ENCODE measurements at regions not wholly inside any gene's neighbourhood (a gene's known extent, or its start where the extent isn't known, plus 50 kb on each side); places are given as distances from the start of the nearest gene placed in this dataset.
A peak's percentile ranks its signal among the peaks of the same experiment; 100 is the strongest.

DNA sequence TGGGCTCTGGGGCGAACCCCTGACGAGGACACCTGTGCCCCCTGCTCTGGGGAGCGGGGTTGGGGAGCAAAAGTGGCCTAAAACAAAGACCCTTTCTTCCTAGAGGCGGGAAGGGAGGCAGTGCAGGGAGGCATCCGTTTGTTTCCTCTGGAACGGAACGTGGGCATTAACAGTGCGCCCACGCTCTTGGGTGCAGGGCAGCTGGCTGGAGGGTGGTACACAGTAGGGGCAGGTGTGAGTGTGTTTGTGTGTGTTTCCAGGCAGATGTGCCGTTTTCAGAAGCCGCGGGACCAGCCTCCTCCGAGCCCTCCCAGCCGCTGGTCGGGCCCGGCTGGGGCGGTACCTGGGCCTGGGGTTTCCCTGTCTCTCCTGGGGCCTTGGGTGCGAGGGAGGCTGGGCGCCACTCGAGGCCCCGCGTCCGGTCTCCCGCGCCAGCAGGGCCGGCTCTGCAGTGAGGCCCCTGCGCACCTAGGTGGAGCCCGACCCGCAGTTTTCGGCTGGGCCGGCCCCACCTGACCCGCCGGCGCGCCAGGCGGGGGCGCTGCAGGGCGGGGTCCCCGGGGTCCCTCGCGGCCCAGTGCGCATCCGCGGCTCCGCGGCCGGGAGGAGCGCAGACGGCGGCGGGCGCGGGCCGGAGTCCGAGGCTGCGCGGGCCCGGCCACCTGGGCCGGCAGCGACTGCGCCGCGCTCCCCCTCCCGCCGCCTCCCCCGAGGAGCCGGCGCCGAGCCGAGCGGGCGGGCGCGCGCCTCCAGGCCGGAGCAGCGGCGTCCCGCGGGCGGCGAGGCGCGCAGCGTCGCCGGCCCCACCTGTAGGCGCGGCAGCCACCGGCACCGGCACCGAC is 1252.7 kb downstream of the BRD1 start:
- Mint-ChIP-seq H3K9me3 (peaks cover 20% of the 10 kb centered on the region), H3K4me3 (peak overlapping the region; percentile 24), H3K36me3 (ENCODE audit: low read depth) (peaks cover 2% of the 10 kb centered on the region), H3K27ac (no peak overlapping the region), H3K27me3 (peaks cover 42% of the 10 kb centered on the region), H3K4me1 (ENCODE audit: low read depth) (peaks cover 1% of the 10 kb centered on the region)
- DNase-seq, result peak; percentile 36

GRCh38 chr22:48573766-48574165 is 1253.9 kb downstream of the BRD1 start:
- no peak for DNase-seq
- Mint-ChIP-seq H3K36me3 (ENCODE audit: low read depth) (peaks cover 2% of the 10 kb centered on the region), H3K27me3 (peaks cover 44% of the 10 kb centered on the region), H3K27ac (no peak overlapping the region), H3K4me1 (ENCODE audit: low read depth) (peaks cover 1% of the 10 kb centered on the region), H3K9me3 (peaks cover 23% of the 10 kb centered on the region), H3K4me3 (no peak overlapping the region)

DNA sequence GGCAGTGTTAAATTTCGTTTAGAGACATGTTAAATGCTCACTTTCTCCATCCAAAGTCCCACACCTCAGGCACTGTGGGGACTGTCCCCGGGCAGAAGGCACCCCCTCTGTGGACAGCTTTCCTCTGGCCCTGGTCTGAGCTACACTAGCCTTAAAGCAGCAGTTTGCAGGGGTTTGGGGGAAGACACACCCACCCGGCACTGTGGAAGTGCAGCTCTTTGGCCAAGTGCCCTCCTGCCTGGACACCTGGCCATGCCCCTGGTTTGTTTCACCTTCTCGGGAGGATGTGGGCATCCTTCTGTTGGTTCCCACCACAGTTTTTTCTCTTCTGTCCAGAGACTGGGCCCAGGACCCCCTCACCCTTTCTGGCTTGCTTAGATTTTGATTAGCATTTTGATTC is 1254.7 kb downstream of the BRD1 start:
- Mint-ChIP-seq H3K9me3 (peaks cover 23% of the 10 kb centered on the region), H3K4me1 (ENCODE audit: low read depth) (peaks cover 1% of the 10 kb centered on the region), H3K27me3 (peaks cover 39% of the 10 kb centered on the region), H3K27ac (no peak overlapping the region), H3K36me3 (ENCODE audit: low read depth) (peaks cover 2% of the 10 kb centered on the region), H3K4me3 (no peak overlapping the region)
- no peak for DNase-seq

- H3K36me3 Mint-ChIP-seq (ENCODE audit: low read depth), result peaks cover 2% of the 10 kb centered on the region
- H3K9me3 Mint-ChIP-seq, result peaks cover 23% of the 10 kb centered on the region
- peaks cover 9% of the 10 kb centered on the region for H3K4me1 Mint-ChIP-seq (ENCODE audit: low read depth)
- peaks cover 28% of the 10 kb centered on the region for H3K27me3 Mint-ChIP-seq
- no peak overlapping the region for H3K27ac Mint-ChIP-seq
- DNase-seq, result no peak
- H3K4me3 Mint-ChIP-seq, result no peak overlapping the region
Measured at GRCh38 chr22:48570912-48571311, 1256.8 kb downstream of the BRD1 start.

DNA sequence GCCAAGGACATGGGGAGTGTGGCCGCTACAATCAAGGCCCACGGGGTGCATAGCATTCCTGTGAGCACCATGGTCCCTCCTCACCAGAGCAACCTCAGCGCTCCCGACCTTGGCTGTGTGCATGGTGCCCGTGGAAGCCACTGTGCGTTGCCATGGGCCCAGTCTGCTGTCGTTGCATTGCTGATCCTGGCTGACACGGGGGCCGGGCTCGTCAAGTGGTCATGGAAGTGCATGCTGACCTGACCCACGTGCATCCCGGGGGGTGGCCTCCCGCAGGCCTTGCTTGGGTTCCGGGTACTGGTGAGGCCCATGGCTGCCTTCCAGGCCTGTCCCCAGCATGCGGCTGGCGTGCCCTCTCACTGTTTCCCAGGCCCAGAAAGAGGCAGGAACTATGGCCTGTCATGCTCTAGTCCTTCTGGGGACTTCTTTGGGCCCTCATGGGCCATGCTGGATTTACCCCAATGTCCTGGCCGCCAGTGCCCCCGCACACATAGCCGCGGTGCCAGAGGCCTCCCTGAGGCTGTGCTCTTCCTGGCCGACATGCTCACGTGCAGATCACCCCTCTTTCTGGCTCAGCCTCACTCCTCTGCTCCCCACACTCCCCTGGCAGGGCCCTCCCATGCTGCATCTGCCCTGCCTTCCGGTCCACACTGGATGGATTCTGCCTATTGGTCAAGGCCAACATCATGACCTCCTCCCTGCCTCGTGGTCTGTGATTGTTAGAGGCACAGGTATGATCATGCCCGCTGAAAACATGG is 1258.0 kb downstream of the BRD1 start:
- peaks cover 7% of the 10 kb centered on the region for H3K4me1 Mint-ChIP-seq (ENCODE audit: low read depth)
- peaks cover 26% of the 10 kb centered on the region for H3K27me3 Mint-ChIP-seq
- H3K27ac Mint-ChIP-seq, result no peak overlapping the region

GRCh38 chr22:48568736-48569330 is 1258.8 kb downstream of the BRD1 start:
- H3K4me1 Mint-ChIP-seq (ENCODE audit: low read depth), result peaks cover 7% of the 10 kb centered on the region
- H3K9me3 Mint-ChIP-seq, result peaks cover 23% of the 10 kb centered on the region
- DNase-seq, result no peak
- H3K27me3 Mint-ChIP-seq, result peaks cover 20% of the 10 kb centered on the region
- H3K27ac Mint-ChIP-seq, result no peak overlapping the region
- no peak overlapping the region for H3K4me3 Mint-ChIP-seq
- peaks cover 2% of the 10 kb centered on the region for H3K36me3 Mint-ChIP-seq (ENCODE audit: low read depth)

More for the DNA sequence above, 1258.0 kb downstream of the BRD1 start:
- no peak overlapping the region for H3K4me3 Mint-ChIP-seq
- DNase-seq, result no peak
- H3K9me3 Mint-ChIP-seq, result peaks cover 23% of the 10 kb centered on the region
- peaks cover 2% of the 10 kb centered on the region for H3K36me3 Mint-ChIP-seq (ENCODE audit: low read depth)

- H3K27me3 Mint-ChIP-seq, result peaks cover 6% of the 10 kb centered on the region
- H3K4me3 Mint-ChIP-seq, result no peak overlapping the region
- H3K36me3 Mint-ChIP-seq (ENCODE audit: low read depth), result peaks cover 2% of the 10 kb centered on the region
- peaks cover 22% of the 10 kb centered on the region for H3K9me3 Mint-ChIP-seq
- no peak for DNase-seq
- peaks cover 7% of the 10 kb centered on the region for H3K4me1 Mint-ChIP-seq (ENCODE audit: low read depth)
- no peak overlapping the region for H3K27ac Mint-ChIP-seq
Measured at GRCh38 chr22:48567213-48567975, 1260.3 kb downstream of the BRD1 start.

DNA sequence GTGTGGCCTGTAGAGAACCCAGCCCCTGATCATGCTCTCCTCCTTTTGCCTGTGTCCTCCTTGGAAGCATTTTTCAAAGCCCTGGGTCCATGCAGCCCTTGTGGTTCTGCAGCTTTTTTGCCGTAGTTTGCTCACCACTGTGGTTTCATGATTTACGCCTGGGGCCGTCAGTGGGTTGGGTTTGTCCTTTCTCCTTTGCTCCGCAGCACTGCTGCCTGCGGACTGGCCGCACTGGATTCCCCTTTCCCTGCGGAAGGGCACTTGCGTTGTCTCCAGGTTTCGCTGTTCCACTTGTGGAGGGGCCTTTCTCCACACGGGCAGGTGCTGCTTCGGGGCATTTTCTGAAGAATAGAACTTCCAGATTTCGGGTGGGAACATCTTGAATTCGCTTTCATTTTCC is 1260.9 kb downstream of the BRD1 start:
- H3K9me3 Mint-ChIP-seq, result peaks cover 16% of the 10 kb centered on the region
- DNase-seq, result no peak
- H3K27me3 Mint-ChIP-seq, result peaks cover 5% of the 10 kb centered on the region
- no peak overlapping the region for H3K27ac Mint-ChIP-seq
- H3K4me1 Mint-ChIP-seq (ENCODE audit: low read depth), result peaks cover 7% of the 10 kb centered on the region
- peaks cover 2% of the 10 kb centered on the region for H3K36me3 Mint-ChIP-seq (ENCODE audit: low read depth)
- no peak overlapping the region for H3K4me3 Mint-ChIP-seq

DNA sequence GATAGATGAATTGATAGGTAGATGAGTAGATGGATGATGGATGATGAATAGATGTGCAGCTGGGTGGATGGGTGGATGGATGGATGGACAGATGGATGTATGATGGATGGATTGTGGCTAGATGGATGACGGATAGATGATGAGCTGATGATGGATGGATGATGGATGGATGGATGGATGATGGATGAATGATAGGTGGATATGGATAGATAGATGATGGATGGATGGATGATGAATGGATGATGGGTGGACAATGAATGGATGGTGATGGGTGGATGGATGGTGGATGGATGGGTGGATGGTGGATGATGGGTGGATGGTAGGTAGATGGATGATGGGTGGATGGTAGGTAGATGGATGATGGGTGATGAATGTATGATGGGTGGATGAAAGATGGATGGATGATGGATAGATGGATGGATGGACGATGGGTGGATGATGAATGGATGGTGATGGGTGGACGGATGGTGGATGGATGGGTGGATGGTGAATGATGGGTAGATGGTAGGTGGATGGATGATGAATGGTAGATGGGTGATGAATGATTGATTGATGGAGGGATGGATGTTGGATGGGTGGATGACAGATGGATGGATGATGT is 1261.7 kb downstream of the BRD1 start:
- no peak overlapping the region for H3K27ac Mint-ChIP-seq
- peaks cover 7% of the 10 kb centered on the region for H3K4me1 Mint-ChIP-seq (ENCODE audit: low read depth)

GRCh38 chr22:48564995-48565394 is 1262.7 kb downstream of the BRD1 start:
- no peak for DNase-seq
- H3K27ac Mint-ChIP-seq, result no peak overlapping the region
- H3K27me3 Mint-ChIP-seq, result peaks cover 5% of the 10 kb centered on the region
- no peaks in the 10 kb centered on the region for H3K36me3 Mint-ChIP-seq (ENCODE audit: low read depth)
- H3K4me1 Mint-ChIP-seq (ENCODE audit: low read depth), result peaks cover 7% of the 10 kb centered on the region
- H3K9me3 Mint-ChIP-seq, result peaks cover 3% of the 10 kb centered on the region
- no peak overlapping the region for H3K4me3 Mint-ChIP-seq

More for the DNA sequence above, 1261.7 kb downstream of the BRD1 start:
- DNase-seq, result no peak
- Mint-ChIP-seq H3K36me3 (ENCODE audit: low read depth) (no peaks in the 10 kb centered on the region), H3K27me3 (peaks cover 5% of the 10 kb centered on the region), H3K4me3 (no peak overlapping the region), H3K9me3 (peaks cover 12% of the 10 kb centered on the region)

GRCh38 chr22:48563966-48564330 is 1263.7 kb downstream of the BRD1 start:
- Mint-ChIP-seq H3K36me3 (ENCODE audit: low read depth) (no peaks in the 10 kb centered on the region), H3K4me1 (ENCODE audit: low read depth) (peaks cover 7% of the 10 kb centered on the region), H3K27ac (no peak overlapping the region), H3K9me3 (no peaks in the 10 kb centered on the region), H3K4me3 (no peak overlapping the region), H3K27me3 (peaks cover 2% of the 10 kb centered on the region)
- no peak for DNase-seq

- Mint-ChIP-seq H3K4me3 (no peak overlapping the region), H3K4me1 (ENCODE audit: low read depth) (peaks cover 7% of the 10 kb centered on the region), H3K36me3 (ENCODE audit: low read depth) (no peaks in the 10 kb centered on the region), H3K27ac (no peak overlapping the region), H3K27me3 (peaks cover 2% of the 10 kb centered on the region), H3K9me3 (no peaks in the 10 kb centered on the region)
- no peak for DNase-seq
Measured at GRCh38 chr22:48563118-48563965, 1264.3 kb downstream of the BRD1 start.

DNA sequence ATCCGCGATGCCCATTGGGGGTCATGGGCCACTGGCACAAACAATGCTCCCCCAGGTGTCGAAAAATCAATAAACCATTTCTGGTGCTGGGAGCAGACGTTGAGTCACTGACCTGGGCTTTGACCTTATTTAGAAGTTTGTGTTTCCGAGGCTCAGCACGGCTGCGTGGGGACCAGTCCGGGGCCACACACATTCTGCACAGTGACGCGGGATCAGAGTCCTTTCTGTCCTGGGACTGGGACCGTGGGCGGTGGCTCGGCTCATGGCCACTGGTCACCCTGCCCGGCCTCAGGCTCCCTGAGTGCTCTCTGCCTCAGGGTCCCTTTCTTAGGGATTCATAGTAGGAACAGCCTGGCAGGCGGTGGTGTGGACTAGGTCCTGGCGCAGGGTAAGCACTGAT is 1266.0 kb downstream of the BRD1 start:
- Mint-ChIP-seq H3K9me3 (no peaks in the 10 kb centered on the region), H3K27me3 (peaks cover 2% of the 10 kb centered on the region), H3K4me1 (ENCODE audit: low read depth) (peaks cover under 1% of the 10 kb centered on the region), H3K27ac (no peak overlapping the region), H3K4me3 (no peak overlapping the region), H3K36me3 (ENCODE audit: low read depth) (no peaks in the 10 kb centered on the region)
- no peak for DNase-seq

All from activated T-cell treated with anti-CD3 and anti-CD28 coated beads, Interleukin-2, amount 50 U/mL, for 24 hours (primary cell).